Tibial nerve (tissue), 4 donors: ENCODE measurements at regions not wholly inside any gene's neighbourhood (a gene's known extent, or its start where the extent isn't known, plus 50 kb on each side); places are given as distances from the start of the nearest gene placed in this dataset.

Source experiments
- DNase-seq, 2 donors: peaks; one replicate each; pipeline ENCODE4 v3.0.0-alpha.2; 2019; ENCODE audit warnings: low spot score in 2 of 2
- H3K27ac ChIP-seq, 4 donors: fragments of 200-600 bp; sonication (generic) in 3 of 4; one replicate each; pipeline ENCODE4 v1.5.1; 2017 to 2019; ENCODE audit warnings: mild to moderate bottlenecking in 1 of 4
- H3K27me3 ChIP-seq, 2 donors: fragments of 200-600 bp; sonication (generic) in 1 of 2; one replicate each; pipeline versions ENCODE4 v1.5.1 to v1.6.0; 2017 to 2019
- H3K36me3 ChIP-seq, 3 donors: fragments of 200-600 bp; sonication (generic); one replicate each; pipeline ENCODE4 v1.5.1; 2018 to 2019
- H3K4me1 ChIP-seq, 4 donors: fragments of 200-600 bp; sonication (generic) in 3 of 4; one replicate each; pipeline ENCODE4 v1.5.1; 2017 to 2019
- H3K4me3 ChIP-seq, 4 donors: fragments of 200-600 bp; sonication (generic) in 3 of 4; one replicate each; pipeline ENCODE4 v1.5.1; 2017 to 2019; ENCODE audit warnings: mild to moderate bottlenecking in 1 of 4, moderate library complexity in 1 of 4
- H3K9me3 ChIP-seq, 4 donors: fragments of 200-600 bp; sonication (generic) in 3 of 4; one replicate each; pipeline ENCODE4 v1.5.1; 2017 to 2019
- CTCF ChIP-seq, 5 experiments: fragments of 200-600 bp in 3 of 5; fragments of 450-650 bp in 2 of 5; sonication (generic) in 3 of 5; IDR thresholded peaks; one replicate each; pipeline ENCODE4 v1.5.1; 2016 to 2019; ENCODE audit warnings: antibody characterized with exemption in 5 of 5, mild to moderate bottlenecking in 3 of 5, moderate library complexity in 2 of 5
- EP300 ChIP-seq, 2 donors: sonication (generic); formaldehyde crosslinking; IDR thresholded peaks; one replicate each; pipeline ENCODE4 v1.6.1; 2017; ENCODE audit warnings: antibody characterized with exemption in 2 of 2, mild to moderate bottlenecking in 1 of 2
- POLR2A ChIP-seq, 2 donors: fragments of 450-650 bp; IDR thresholded peaks; one replicate each; pipeline ENCODE4 v1.6.1; 2017; ENCODE audit warnings: antibody characterized with exemption in 2 of 2, mild to moderate bottlenecking in 2 of 2, moderate library complexity in 2 of 2
- WGBS, 2 donors: methylation state at CpG; one replicate each; pipeline ENCODE4 v1.1.5; 2018; 5-methylcytosine and 5-hydroxymethylcytosine counted together

- TF ChIP-seq EP300 (IDR thresholded peaks at IDR 0.05) (no peak), CTCF (IDR thresholded peaks at IDR 0.05) (no peak), POLR2A (IDR thresholded peaks at IDR 0.05) (no peak)
- Histone ChIP-seq H3K9me3 (no peaks in the 10 kb centered on the region), H3K36me3 (no peaks in the 10 kb centered on the region), H3K4me3 (no peak overlapping the region), H3K27ac (no peak overlapping the region), H3K4me1 (peaks cover 0 to 20% (median 3%) of the 10 kb centered on the region in 4 donors), H3K27me3 (no peaks in the 10 kb centered on the region)
- WGBS, 2 donors = 78 to 79% methylated on average over 6 of the region's 6 CpGs
- no peak for DNase-seq
Measured at GRCh38 chr7:140996-141395, 51.4 kb upstream of the FAM20C start.

- no peaks in the 10 kb centered on the region for H3K27me3 ChIP-seq
- no peaks in the 10 kb centered on the region for H3K9me3 ChIP-seq
- H3K4me3 ChIP-seq = no peak overlapping the region
- peak in 1 of 2 donors; percentile 31 for DNase-seq
- no peak for TF ChIP-seq CTCF (IDR thresholded peaks at IDR 0.05)
- TF ChIP-seq EP300 (IDR thresholded peaks at IDR 0.05) = no peak
- no peak for TF ChIP-seq POLR2A (IDR thresholded peaks at IDR 0.05)
- WGBS, 2 donors = 67 to 71% methylated on average over 6 to 11 of the region's 12 CpGs
- peaks cover 0 to 20% (median 3%) of the 10 kb centered on the region in 4 donors for H3K4me1 ChIP-seq
- H3K27ac ChIP-seq = peak overlapping the region in 1 of 4 donors; percentile 22
- no peaks in the 10 kb centered on the region for H3K36me3 ChIP-seq
Measured at GRCh38 chr7:142248-142941, 50.0 kb upstream of the FAM20C start.
